ENCODE measurements at regions not wholly inside any gene's neighbourhood (a gene's known extent, or its start where the extent isn't known, plus 50 kb on each side); places are given as distances from the start of the nearest gene placed in this dataset.
"Not testable (repeated sequence)": the region's sequence is repeated elsewhere in the genome, so short reads cannot be mapped to it uniquely, and the experiment has no call there.

- DNase-seq (ENCODE audit: low spot score), result no peak
Observed at GRCh38 chr14:38567703-38568102, 311.8 kb upstream of the CLEC14A start.

- no peak for DNase-seq (ENCODE audit: low spot score)
Observed at GRCh38 chr14:38561657-38562056, 305.8 kb upstream of the CLEC14A start.

- no peak for DNase-seq (ENCODE audit: low spot score)
Observed at GRCh38 chr14:38559711-38560110, 303.8 kb upstream of the CLEC14A start.

GRCh38 chr14:38557391-38557790, 301.5 kb upstream of the CLEC14A start:
- DNase-seq (ENCODE audit: low spot score), result not testable (repeated sequence)

- no peak for DNase-seq (ENCODE audit: low spot score)
Observed at GRCh38 chr14:38556252-38556651, 300.4 kb upstream of the CLEC14A start.

GRCh38 chr14:38554026-38554425, 298.1 kb upstream of the CLEC14A start:
- no peak for DNase-seq (ENCODE audit: low spot score)

GRCh38 chr14:38553586-38553985, 297.7 kb upstream of the CLEC14A start:
- DNase-seq (ENCODE audit: low spot score), result no peak

GRCh38 chr14:38549564-38549963, 293.7 kb upstream of the CLEC14A start:
- DNase-seq (ENCODE audit: low spot score), result no peak

- DNase-seq (ENCODE audit: low spot score), result no peak
Observed at GRCh38 chr14:38547961-38548490, 292.1 kb upstream of the CLEC14A start.

- no peak for DNase-seq (ENCODE audit: low spot score)
Observed at GRCh38 chr14:38546932-38547551, 291.1 kb upstream of the CLEC14A start.

- DNase-seq (ENCODE audit: low spot score), result no peak
Observed at GRCh38 chr14:38544776-38545175, 288.9 kb upstream of the CLEC14A start.

- not testable (repeated sequence) for DNase-seq (ENCODE audit: low spot score)
Observed at GRCh38 chr14:38543851-38544250, 288.0 kb upstream of the CLEC14A start.

GRCh38 chr14:38538053-38538452, 282.2 kb upstream of the CLEC14A start:
- DNase-seq (ENCODE audit: low spot score), result not testable (repeated sequence)

- DNase-seq (ENCODE audit: low spot score), result no peak
Observed at GRCh38 chr14:38536376-38537038, 280.6 kb upstream of the CLEC14A start.

- no peak for DNase-seq (ENCODE audit: low spot score)
Observed at GRCh38 chr14:38528582-38528981, 272.7 kb upstream of the CLEC14A start.

- DNase-seq (ENCODE audit: low spot score), result no peak
Observed at GRCh38 chr14:38527502-38527878, 271.6 kb upstream of the CLEC14A start.

- no peak for DNase-seq (ENCODE audit: low spot score)
Observed at GRCh38 chr14:38526826-38527501, 271.1 kb upstream of the CLEC14A start.

GRCh38 chr14:38524636-38525509, 269.0 kb upstream of the CLEC14A start:
- no peak for DNase-seq (ENCODE audit: low spot score)

- no peak for DNase-seq (ENCODE audit: low spot score)
Observed at GRCh38 chr14:38522724-38523123, 266.8 kb upstream of the CLEC14A start.

GRCh38 chr14:38521591-38521990, 265.7 kb upstream of the CLEC14A start:
- no peak for DNase-seq (ENCODE audit: low spot score)

GRCh38 chr14:38517426-38517825, 261.5 kb upstream of the CLEC14A start:
- no peak for DNase-seq (ENCODE audit: low spot score)

- no peak for DNase-seq (ENCODE audit: low spot score)
Observed at GRCh38 chr14:38512236-38512635, 256.3 kb upstream of the CLEC14A start.
